GM19351 (cell line): ENCODE measurements at regions not wholly inside any gene's neighbourhood (a gene's known extent, or its start where the extent isn't known, plus 50 kb on each side); places are given as distances from the start of the nearest gene placed in this dataset.
"Not testable (repeated sequence)": the region's sequence is repeated elsewhere in the genome, so short reads cannot be mapped to it uniquely, and the experiment has no call there.

Experiments
- ATAC-seq: cut with Tn5 transposase; IDR thresholded peaks from one replicate; pipeline ENCODE4 v1.9.1; 2021; ENCODE audit warnings: mild to moderate bottlenecking, moderate library complexity; ENCODE audit not compliant: unreplicated experiment

- no peak for ATAC-seq
These were observed 51.5 kb upstream of the MAP3K1 start for GRCh38 chr5:56763711-56764466.

DNA sequence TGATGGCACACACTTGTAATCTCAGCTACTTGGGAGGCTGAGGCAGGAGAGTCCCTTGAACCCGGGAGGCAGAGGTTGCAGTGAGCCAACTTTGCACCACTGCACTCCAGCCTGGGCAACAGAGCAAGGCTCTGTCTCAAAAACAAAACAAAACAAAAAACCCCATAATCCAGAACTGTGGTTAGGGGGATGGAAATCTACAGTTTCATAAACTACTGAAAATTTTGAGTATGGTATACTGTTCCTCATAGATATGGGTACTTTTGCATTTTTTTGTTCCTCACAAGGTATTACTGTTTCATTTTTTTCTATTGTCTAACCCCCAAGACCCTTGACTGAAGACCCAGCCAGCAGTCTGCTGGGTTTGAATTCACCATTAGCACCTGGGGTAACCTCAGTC lies 52.2 kb upstream of the MAP3K1 start:
- no peak for ATAC-seq

- ATAC-seq, result no peak
These were observed 54.0 kb upstream of the MAP3K1 start for GRCh38 chr5:56761151-56761885.

DNA sequence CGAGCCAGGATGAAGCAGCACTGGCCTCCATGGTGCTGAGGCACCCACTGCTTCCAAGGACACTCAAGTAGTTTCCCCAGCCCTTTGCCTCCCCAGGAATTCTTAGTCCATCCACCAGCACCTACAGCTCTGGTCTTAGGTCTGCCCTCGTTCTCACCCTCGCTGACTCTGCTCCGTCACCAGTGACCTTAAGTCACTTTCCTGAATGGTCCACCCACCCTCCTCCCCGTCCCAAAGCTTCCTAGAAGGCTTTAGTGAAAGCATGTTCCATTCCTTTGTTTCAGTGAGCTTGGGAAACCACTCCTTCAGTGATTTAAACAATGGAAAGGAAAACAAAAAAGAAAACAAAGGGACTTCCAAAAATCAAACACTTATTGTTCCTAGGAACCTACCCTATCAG lies 54.6 kb upstream of the MAP3K1 start:
- no peak for ATAC-seq

DNA sequence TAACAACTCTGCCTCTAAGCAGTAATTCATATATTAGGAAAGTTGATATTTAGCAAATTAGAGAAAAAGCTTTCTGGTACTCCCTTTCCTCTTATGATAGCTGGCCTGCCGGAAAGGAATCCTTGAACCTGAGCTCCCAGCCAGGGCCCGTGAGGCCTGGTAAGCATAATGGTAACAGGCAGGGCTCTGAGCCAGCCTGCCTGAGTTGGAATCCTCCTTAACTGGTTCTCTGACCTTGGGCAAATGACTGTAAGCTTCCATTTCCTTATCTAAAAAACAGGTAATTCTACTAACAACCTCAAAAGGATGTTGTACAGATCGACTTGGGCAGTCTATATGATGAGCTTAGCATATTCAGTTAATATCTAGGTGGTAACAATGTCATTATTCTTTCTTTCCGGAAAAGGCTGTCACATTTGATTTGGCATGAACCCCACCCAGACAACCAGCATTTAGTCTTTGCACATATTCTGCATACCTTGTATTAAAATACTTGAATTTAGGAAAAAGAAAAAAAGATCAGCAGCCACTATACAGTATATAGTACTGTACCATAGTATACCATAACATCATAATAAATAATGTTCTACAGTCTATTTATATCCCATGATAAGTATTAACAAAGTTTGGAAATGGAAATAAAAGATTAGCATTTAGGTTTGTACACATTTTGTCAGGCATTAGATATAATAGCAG lies 55.7 kb upstream of the MAP3K1 start:
- ATAC-seq, result no peak

GRCh38 chr5:56757077-56757476 lies 58.3 kb upstream of the MAP3K1 start:
- ATAC-seq, result no peak

DNA sequence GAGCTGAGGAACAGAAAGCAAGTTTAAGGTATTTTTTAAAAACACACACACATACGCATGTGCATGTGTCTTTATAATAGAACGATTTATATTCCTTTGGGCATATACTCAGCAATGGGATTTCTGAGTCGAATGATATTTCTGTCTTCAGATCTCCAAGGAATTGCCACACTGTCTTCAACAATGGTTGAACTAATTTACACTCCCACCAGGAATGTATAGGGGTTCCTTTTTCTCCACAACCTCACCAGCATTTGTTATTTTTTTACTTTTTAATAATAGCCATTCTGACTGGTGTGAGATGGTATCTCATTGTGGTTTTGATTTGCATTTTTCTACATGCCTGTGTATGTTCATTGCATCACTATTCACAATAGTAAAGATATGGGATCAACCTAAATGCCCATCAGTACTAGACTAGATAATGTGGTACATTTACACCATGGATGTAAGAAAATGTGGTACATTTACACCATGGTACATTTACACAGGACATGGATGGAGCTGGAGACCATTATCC lies 60.3 kb upstream of the MAP3K1 start:
- ATAC-seq, result no peak

GRCh38 chr5:56753588-56753987 lies 61.8 kb upstream of the MAP3K1 start:
- not testable (repeated sequence) for ATAC-seq

DNA sequence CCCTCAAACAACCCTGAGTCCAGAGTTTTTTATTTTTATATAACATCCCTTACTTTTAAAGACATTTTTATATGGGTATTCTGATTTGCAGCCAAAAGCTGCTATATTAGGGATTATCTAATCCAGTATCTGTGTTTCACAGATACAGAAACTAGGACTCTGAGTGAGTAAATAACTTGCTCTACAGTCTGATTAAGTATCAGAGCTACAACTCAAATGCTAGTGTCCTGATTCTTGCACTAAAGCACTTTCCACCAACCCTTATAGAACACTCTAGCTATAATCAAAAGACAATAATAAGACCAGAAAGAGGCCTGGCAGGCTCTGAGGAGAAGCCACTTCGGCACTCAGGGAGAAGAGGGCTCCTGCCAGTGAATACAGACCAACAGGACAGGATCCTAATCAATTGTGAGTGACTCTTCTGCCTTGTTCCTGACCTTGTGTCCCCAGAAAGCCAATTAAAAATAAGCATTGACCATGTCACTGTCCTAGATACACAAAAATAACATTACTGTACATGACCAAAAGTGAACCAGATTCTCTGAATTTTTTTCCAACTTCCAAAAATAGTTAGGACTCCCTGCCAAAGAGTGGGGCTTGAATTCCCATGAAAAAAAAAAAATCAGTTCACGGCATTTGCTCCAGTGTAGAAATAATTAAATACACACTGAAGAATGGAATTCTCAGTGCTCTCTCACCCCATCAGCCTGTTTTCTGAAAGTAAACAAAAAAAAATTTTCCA lies 63.6 kb upstream of the MAP3K1 start:
- ATAC-seq, result no peak

DNA sequence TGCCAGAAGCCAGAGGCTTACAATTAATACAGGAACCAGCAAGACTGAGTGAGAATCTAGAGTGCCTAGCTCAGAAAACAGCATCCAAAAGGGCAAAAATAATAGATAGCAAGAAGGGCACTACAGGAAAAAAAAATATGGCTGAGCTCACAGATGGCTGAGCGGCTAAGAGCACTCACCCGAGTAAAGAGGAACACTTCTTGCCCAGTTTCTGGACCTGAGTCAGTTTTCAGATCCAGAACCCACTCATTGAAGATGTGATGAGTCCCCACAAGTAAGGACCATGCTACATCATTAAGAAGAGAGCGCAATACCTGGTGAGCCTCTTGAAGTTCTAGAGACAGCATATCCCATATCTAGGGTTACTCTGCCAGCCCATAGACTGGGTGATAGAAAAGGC lies 65.5 kb upstream of the MAP3K1 start:
- ATAC-seq, result no peak

DNA sequence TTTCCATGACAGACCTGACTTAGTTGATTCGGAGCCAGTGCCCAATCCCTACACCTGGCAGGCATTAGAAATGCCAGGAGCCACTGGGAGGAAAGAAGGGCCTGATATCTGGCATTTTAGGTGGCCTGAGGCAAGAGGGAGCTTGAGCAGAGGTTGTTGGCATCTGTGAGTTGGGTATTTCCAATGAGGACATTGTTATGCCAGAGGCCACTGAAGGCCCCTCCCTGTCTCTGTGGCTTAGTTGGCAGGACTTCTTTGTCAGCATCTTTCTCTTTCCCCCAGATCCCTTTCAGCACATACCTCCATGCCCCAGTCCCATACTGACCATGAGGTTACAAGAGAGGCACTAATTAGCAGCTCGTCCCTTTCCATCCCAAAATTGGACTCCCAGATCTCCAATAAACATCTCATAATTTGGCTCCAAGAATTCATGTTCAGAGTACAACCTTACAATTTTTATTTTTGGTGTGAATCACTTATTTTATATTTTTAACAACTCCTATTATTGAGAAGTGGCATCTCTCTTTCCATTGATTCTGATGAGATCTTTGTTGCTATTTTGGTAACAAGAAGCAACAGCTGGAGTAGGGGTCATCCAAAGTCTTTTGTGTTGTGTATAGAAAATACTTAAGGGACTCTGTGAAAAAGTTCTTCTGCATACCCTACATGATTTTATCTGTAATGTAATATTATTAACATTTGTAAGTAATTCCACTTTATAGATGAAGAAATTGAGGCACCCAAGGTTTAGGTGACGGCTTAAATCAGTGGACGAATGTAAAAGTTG lies 68.6 kb upstream of the MAP3K1 start:
- no peak for ATAC-seq

DNA sequence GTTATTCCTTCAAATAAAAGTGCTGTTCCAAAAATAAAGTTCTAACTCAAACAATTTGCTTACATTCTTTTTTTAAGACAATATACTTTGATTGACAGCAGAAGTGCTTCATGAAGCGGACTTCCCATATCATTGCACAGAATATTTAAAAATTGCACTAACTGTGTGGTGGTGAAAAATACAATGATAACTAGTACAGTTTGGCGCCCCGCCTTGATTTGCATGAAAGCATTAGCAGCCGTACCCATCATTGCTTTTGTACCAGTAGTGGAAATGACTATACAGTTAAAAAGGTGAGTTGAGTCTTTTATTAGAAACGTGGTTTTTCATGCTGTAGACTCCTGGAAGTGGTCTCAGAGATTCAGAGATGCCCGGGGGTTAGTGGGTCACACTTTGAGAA lies 69.5 kb upstream of the MAP3K1 start:
- no peak for ATAC-seq

DNA sequence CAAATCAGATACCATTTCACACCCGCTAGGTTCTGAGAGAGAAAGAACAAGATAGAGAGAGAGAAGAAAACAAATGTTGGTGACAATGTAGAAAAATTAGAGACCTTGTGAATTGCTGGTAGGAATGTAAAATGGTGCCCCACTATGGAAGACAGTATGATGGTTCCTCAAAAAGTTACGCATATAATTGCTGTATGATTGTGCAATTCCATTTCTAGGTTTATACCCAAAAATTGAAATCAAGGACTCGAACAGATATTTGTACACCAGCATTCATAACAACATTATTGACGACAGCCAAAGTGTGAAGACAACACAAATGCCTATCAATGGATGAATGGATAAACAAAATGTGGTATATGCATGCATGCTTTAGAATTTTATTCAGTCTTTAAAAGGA lies 74.5 kb upstream of the MAP3K1 start:
- no peak for ATAC-seq

GRCh38 chr5:56739990-56740389 lies 75.4 kb upstream of the MAP3K1 start:
- ATAC-seq, result no peak

DNA sequence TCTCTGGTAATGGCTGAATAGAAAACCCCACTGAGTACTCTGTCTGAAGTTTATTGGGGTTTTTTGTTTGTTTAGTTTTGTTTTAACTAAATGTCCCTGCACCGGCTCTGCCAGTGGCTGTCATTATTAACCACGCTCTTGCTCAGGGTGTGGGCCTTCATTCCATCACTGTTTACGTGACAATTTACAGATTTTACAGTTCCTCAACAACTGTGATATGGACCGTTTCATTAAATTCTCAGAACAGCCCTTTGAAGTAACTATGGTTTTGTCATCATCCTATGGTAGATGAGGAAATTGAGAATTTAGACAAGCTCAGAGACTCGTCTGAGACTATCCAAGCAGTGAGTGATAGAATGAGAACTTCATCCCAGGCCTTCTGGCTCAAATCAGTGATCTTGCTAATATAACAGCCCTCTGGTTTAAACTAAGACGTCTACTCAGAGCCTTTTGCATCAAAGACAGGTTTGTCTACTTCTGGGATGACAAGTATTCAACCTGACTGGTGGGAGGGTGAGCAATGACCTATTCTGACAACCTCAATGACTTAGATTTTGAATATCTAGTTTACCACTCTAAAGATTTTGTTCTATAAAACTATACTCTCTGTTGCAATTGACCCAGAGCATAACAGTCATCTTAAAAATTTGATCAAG lies 77.3 kb upstream of the MAP3K1 start:
- no peak for ATAC-seq

DNA sequence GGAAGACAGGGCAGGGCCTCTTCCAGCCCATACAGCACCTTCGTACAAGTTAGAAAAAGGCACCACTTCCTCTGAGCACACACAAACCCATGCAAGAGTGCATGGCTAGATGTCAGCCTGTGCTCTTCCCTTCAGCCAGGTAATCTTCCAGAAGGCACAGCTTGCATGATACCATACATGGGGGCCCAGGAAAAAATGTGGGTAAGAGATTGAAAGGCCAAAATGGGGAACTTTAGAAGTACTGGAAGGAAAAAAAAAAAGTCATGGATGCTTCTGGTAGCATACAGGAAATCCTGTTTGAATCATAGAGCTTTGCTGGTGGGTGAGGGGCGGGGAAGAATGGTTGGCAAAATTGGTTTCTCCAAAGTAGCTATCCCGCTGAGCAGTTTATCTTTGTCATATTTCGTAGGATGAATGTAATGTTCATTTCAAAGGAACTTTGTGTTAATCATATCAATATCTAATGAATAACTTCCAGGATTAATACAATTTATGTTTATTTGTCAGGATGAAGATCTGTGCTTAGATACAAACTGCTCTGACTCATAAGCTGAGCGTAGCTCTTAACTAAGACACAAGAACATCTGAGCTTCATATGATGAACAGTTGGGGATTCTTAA lies 78.2 kb upstream of the MAP3K1 start:
- no peak for ATAC-seq

DNA sequence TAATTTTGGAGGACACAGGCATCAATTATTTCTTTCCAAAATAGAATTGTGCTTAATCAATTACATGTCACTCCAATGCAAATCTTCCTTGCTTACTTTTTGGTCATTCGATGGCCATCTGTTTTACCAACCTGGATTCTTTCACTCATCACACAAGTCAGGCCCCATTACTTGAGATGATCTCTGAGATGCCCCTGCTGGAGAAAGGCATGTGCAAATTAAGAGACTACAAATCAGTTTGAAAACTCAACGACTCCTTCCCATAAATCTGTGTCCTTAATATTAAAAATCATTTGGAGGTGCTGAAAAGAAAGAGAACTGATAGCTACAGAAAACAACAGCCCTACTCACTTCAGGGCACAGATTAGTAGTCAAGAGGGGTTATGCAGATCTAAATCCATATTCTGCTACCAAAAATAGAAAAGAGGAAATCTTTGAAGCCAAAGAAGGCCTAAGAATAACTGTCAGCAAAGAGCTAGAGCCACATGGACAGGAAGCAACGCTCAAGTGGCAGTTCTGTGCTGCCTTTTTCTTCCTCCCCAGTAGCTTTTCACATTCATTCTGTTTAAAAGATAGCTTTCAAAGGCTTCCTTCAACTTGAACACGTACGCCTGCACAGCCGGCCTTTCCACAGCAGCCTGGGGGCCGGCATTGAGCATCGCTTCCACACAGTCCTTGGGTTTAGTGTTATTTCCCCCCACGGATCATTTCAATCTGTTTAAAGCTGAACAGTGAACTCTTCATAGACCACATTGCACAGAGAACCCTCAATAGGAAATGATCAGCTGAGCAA lies 79.3 kb upstream of the MAP3K1 start:
- no peak for ATAC-seq

DNA sequence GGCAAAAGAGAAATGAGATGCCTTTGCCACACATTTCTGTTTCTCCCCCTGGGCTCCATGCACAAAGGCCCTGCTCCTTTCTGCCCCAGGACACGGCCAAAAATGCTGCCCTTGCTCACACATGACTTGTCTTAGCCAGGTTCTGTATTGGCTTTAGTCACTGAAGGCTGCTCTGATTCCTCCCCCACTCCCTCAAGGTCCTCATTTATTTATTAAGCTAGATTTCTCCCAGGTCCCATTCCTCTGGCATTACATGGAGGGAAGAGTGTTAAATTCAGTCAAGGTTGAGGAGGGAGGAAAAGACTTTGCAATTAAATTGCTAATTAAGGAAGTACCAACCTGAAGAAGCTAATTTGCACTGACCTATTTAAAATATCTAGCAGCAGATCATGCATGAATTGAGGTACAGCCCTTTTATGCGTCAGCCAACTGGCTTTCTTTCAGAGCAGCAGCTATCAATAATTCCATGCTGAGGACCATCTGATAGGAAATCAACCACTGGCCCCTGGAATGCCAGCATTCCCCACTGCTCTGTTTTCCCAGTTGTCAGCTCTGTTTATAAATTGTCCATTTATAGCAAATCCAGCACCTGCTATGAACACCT lies 81.2 kb upstream of the MAP3K1 start:
- no peak for ATAC-seq
